ENCODE measurements at regions not wholly inside any gene's neighbourhood (a gene's known extent, or its start where the extent isn't known, plus 50 kb on each side); places are given as distances from the start of the nearest gene placed in this dataset.

GRCh38 chr3:159907828-159908227 is 80.8 kb upstream of the IL12A start (continued):
- no peak for TF ChIP-seq EP300 (conservative IDR thresholded peaks at IDR 0.05; ENCODE audit: poor library complexity, severe bottlenecking)
- TF ChIP-seq TAF1 (IDR thresholded peaks at IDR 0.05; ENCODE audit: low read depth), result no peak

GRCh38 chr3:159910991-159911663 is 77.5 kb upstream of the IL12A start:
- Histone ChIP-seq H3K4me2 (ENCODE audit: low read length) (no peak overlapping the region), H3K9ac (ENCODE audit: low read length) (no peak overlapping the region), H3K9me2 (ENCODE audit: insufficient read depth, low read length) (no peaks in the 10 kb centered on the region), H4K20me1 (ENCODE audit: insufficient read depth) (no peaks in the 10 kb centered on the region), H3K27me3 (ENCODE audit: insufficient read depth, low read depth, low read length) (peaks cover 4% of the 10 kb centered on the region), H3K4me3 (ENCODE audit: low read length) (no peak overlapping the region), H2AFZ (ENCODE audit: low read depth, low read length) (no peak overlapping the region), H3K36me3 (ENCODE audit: insufficient read depth, low read length) (no peaks in the 10 kb centered on the region), H3F3A (ENCODE audit: insufficient read depth, low read length, poor library complexity, severe bottlenecking) (no peaks in the 10 kb centered on the region), H3K9me3 (ENCODE audit: low read length) (no peaks in the 10 kb centered on the region), H3K27ac (ENCODE audit: low read length) (no peak overlapping the region), H3K79me2 (replicated peaks; ENCODE audit: insufficient read depth, low read length) (no peaks in the 10 kb centered on the region)
- TF ChIP-seq SMC3 (conservative IDR thresholded peaks at IDR 0.05; ENCODE audit: poor library complexity) (no peak), EZH2 (IDR thresholded peaks at IDR 0.05; ENCODE audit: borderline replicate concordance, insufficient read depth, low read length, poor library complexity, severe bottlenecking) (no peak), REST (IDR thresholded peaks at IDR 0.05; ENCODE audit: borderline replicate concordance) (no peak), CTCF (IDR thresholded peaks at IDR 0.05; ENCODE audit: poor library complexity, severe bottlenecking) (no peak), EP300 (conservative IDR thresholded peaks at IDR 0.05; ENCODE audit: poor library complexity, severe bottlenecking) (no peak), RAD21 (conservative IDR thresholded peaks at IDR 0.05) (no peak), MXI1 (conservative IDR thresholded peaks at IDR 0.05; ENCODE audit: poor library complexity, severe bottlenecking) (no peak), POLR2AphosphoS5 (IDR thresholded peaks at IDR 0.05) (no peak), TAF1 (IDR thresholded peaks at IDR 0.05; ENCODE audit: low read depth) (no peak)

GRCh38 chr3:159911664-159912037 is 77.0 kb upstream of the IL12A start:
- H3K9ac ChIP-seq (ENCODE audit: low read length), result no peak overlapping the region
- no peak for TF ChIP-seq EZH2 (IDR thresholded peaks at IDR 0.05; ENCODE audit: borderline replicate concordance, insufficient read depth, low read length, poor library complexity, severe bottlenecking)
- no peak for TF ChIP-seq EP300 (conservative IDR thresholded peaks at IDR 0.05; ENCODE audit: poor library complexity, severe bottlenecking)
- no peak for TF ChIP-seq POLR2AphosphoS5 (IDR thresholded peaks at IDR 0.05)
- TF ChIP-seq REST (IDR thresholded peaks at IDR 0.05; ENCODE audit: borderline replicate concordance), result no peak
- no peak for TF ChIP-seq RAD21 (conservative IDR thresholded peaks at IDR 0.05)
- no peak for TF ChIP-seq SMC3 (conservative IDR thresholded peaks at IDR 0.05; ENCODE audit: poor library complexity)
- TF ChIP-seq MXI1 (conservative IDR thresholded peaks at IDR 0.05; ENCODE audit: poor library complexity, severe bottlenecking), result no peak
- no peak for TF ChIP-seq CTCF (IDR thresholded peaks at IDR 0.05; ENCODE audit: poor library complexity, severe bottlenecking)
- TF ChIP-seq TAF1 (IDR thresholded peaks at IDR 0.05; ENCODE audit: low read depth), result no peak
- no peak overlapping the region for H3K4me3 ChIP-seq (ENCODE audit: low read length)
- H3K9me3 ChIP-seq (ENCODE audit: low read length), result no peaks in the 10 kb centered on the region
- no peaks in the 10 kb centered on the region for H3K79me2 ChIP-seq (replicated peaks; ENCODE audit: insufficient read depth, low read length)
- no peaks in the 10 kb centered on the region for H3K9me2 ChIP-seq (ENCODE audit: insufficient read depth, low read length)
- H3F3A ChIP-seq (ENCODE audit: insufficient read depth, low read length, poor library complexity, severe bottlenecking), result no peaks in the 10 kb centered on the region
- H3K36me3 ChIP-seq (ENCODE audit: insufficient read depth, low read length), result no peaks in the 10 kb centered on the region
- H4K20me1 ChIP-seq (ENCODE audit: insufficient read depth), result no peaks in the 10 kb centered on the region
- H3K27ac ChIP-seq (ENCODE audit: low read length), result no peak overlapping the region
- no peak overlapping the region for H2AFZ ChIP-seq (ENCODE audit: low read depth, low read length)
- H3K4me2 ChIP-seq (ENCODE audit: low read length), result no peak overlapping the region
- H3K27me3 ChIP-seq (ENCODE audit: insufficient read depth, low read depth, low read length), result peaks cover 4% of the 10 kb centered on the region

Measured in neural cell (in vitro differentiated cells).